IMR-90 (cell line): ENCODE measurements at regions not wholly inside any gene's neighbourhood (a gene's known extent, or its start where the extent isn't known, plus 50 kb on each side); places are given as distances from the start of the nearest gene placed in this dataset.

Source experiments
- ATAC-seq: fragments of 200-7000 bp; cut with Tn5 transposase; 2 replicates; pipeline ENCODE4 v1.9.1; 2020; ENCODE audit warnings: low read depth, mild to moderate bottlenecking, moderate library complexity
- BruUV-seq: library from RNA; stranded (reverse); fragments of 400-500 nt; replicated peaks from 2 replicates; lab custom pipeline; 2021; lab: Mats Ljungman, UMichigan
- CTCF ChIA-PET: fragments of 300-600 bp; formaldehyde crosslinking; extraction: SDS; loops from one replicate; lab custom pipeline; 2021; ENCODE audit warnings: antibody characterized with exemption; lab: Yijun Ruan, JAX
- POLR2A ChIA-PET: fragments of 300-600 bp; sonication (Branson Sonifier 250); formaldehyde crosslinking; loops from one replicate; lab custom pipeline; 2022; ENCODE audit warnings: antibody characterized with exemption; ENCODE audit not compliant: unreplicated experiment; lab: Charles Lee
- DNase-seq: peaks from one replicate; pipeline ENCODE4 v3.0.0; 2013
- H2AFZ ChIP-seq: replicated peaks from 2 replicates; pipeline ENCODE3; 2013; ENCODE audit warnings: low read length, mild to moderate bottlenecking; ENCODE audit not compliant: poor library complexity
- H2AK5ac ChIP-seq: 2 replicates; pipeline ENCODE4 v1.6.1; 2013; ENCODE audit warnings: low read depth, low read length, inconsistent platforms
- H2AK9ac ChIP-seq: replicated peaks from 2 replicates; pipeline ENCODE3; 2013; ENCODE audit warnings: mild to moderate bottlenecking, low read depth, low read length, moderate library complexity; ENCODE audit not compliant: poor library complexity
- H2BK120ac ChIP-seq: 2 replicates; pipeline ENCODE4 v1.6.1; 2013; ENCODE audit warnings: low read depth, low read length, inconsistent platforms
- H2BK15ac ChIP-seq: 3 replicates; pipeline ENCODE4 v1.6.1; 2013; ENCODE audit warnings: low read depth, low read length, inconsistent platforms
- H2BK20ac ChIP-seq: 2 replicates; pipeline ENCODE4 v1.6.1; 2013; ENCODE audit warnings: low read depth, mild to moderate bottlenecking, inconsistent platforms, low read length, moderate library complexity
- H2BK5ac ChIP-seq: 2 replicates; pipeline ENCODE4 v1.6.1; 2013; ENCODE audit warnings: mild to moderate bottlenecking, low read depth, low read length, inconsistent platforms; ENCODE audit not compliant: poor library complexity, severe bottlenecking
- H3K14ac ChIP-seq: replicated peaks from 2 replicates; pipeline ENCODE4 v1.6.1; 2013; ENCODE audit warnings: low read depth, low read length, inconsistent platforms
- H3K18ac ChIP-seq: 2 replicates; pipeline ENCODE4 v1.6.1; 2013; ENCODE audit warnings: low read depth, low read length, control low read depth
- H3K23ac ChIP-seq: 2 replicates; pipeline ENCODE4 v1.6.1; 2013; ENCODE audit warnings: low read depth, low read length, inconsistent platforms
- H3K27ac ChIP-seq: 2 replicates; pipeline ENCODE4 v1.5.1; 2013; ENCODE audit warnings: mild to moderate bottlenecking, control low read depth, low read length; ENCODE audit not compliant: insufficient read depth
- H3K27me3 ChIP-seq: 2 replicates; pipeline ENCODE4 v1.6.1; 2013; ENCODE audit warnings: low read length; ENCODE audit not compliant: control insufficient read depth, insufficient read depth
- H3K36me3 ChIP-seq: 2 replicates; pipeline ENCODE4 v1.6.1; 2013; ENCODE audit warnings: low read length, mixed read lengths; ENCODE audit not compliant: control insufficient read depth, insufficient read depth
- H3K4ac ChIP-seq: 2 replicates; pipeline ENCODE4 v1.6.1; 2013; ENCODE audit warnings: low read depth, low read length, inconsistent platforms
- H3K4me1 ChIP-seq: 2 replicates; pipeline ENCODE4 v1.6.1; 2013; ENCODE audit warnings: low read length, mixed read lengths; ENCODE audit not compliant: control insufficient read depth, insufficient read depth
- H3K4me2 ChIP-seq: 2 replicates; pipeline ENCODE4 v1.6.1; 2013; ENCODE audit warnings: low read depth, mild to moderate bottlenecking, control low read depth, low read length, moderate library complexity
- H3K4me3 ChIP-seq: 2 replicates; pipeline ENCODE4 v1.5.1; 2013; ENCODE audit warnings: low read depth, mild to moderate bottlenecking, control low read depth, low read length, moderate library complexity; ENCODE audit not compliant: insufficient read depth
- H3K56ac ChIP-seq: 2 replicates; pipeline ENCODE4 v1.6.1; 2013; ENCODE audit warnings: low read length, inconsistent platforms; ENCODE audit not compliant: insufficient read depth; ENCODE audit errors: extremely low read depth
- H3K79me1 ChIP-seq, 2 experiments: 2 replicates each; pipeline ENCODE4 v1.6.1; 2013; ENCODE audit warnings: low read length in 2 of 2, inconsistent platforms in 1 of 2, low read depth in 1 of 2
- H3K9ac ChIP-seq: 2 replicates; pipeline ENCODE4 v1.6.1; 2013; ENCODE audit warnings: low read depth, low read length, control low read depth
- H3K9me1 ChIP-seq: 2 replicates; pipeline ENCODE4 v1.6.1; 2013; ENCODE audit warnings: low read length, inconsistent platforms; ENCODE audit not compliant: insufficient read depth
- H3K9me3 ChIP-seq: 2 replicates; pipeline ENCODE4 v1.6.1; 2013; ENCODE audit warnings: low read length; ENCODE audit not compliant: control insufficient read depth, insufficient read depth
- H4K20me1 ChIP-seq: 2 replicates; pipeline ENCODE4 v1.6.1; 2013; ENCODE audit warnings: low read length, inconsistent platforms; ENCODE audit not compliant: insufficient read depth
- H4K5ac ChIP-seq: 2 replicates; pipeline ENCODE4 v1.6.1; 2013; ENCODE audit warnings: mild to moderate bottlenecking, low read depth, low read length, control low read depth
- H4K8ac ChIP-seq, 2 experiments: 2 replicates each; pipeline ENCODE4 v1.6.1; 2013; ENCODE audit warnings: low read depth in 2 of 2, low read length in 2 of 2, control low read depth in 1 of 2, inconsistent platforms in 1 of 2
- H4K91ac ChIP-seq: 2 replicates; pipeline ENCODE4 v1.6.1; 2013; ENCODE audit warnings: low read depth, low read length, inconsistent platforms; ENCODE audit not compliant: insufficient read depth
- BHLHE40 ChIP-seq: fragments of 150-350 bp; IDR thresholded peaks from 2 replicates; pipeline ENCODE4 v1.6.1; 2016; ENCODE audit warnings: mild to moderate bottlenecking, low read depth, low read length
- NFE2L2 ChIP-seq: fragments of 150-350 bp; IDR thresholded peaks from 2 replicates; pipeline ENCODE4 v1.6.1; 2016; ENCODE audit warnings: low read depth, mild to moderate bottlenecking, low read length
- WGBS, 2 experiments: methylation state at CpG; one replicate each; pipeline versions ENCODE4 v1.1.5 to v1.1.7; 2013; ENCODE audit warnings: missing lambda C conversion rate in 2 of 2; ENCODE audit not compliant: insufficient read length in 1 of 2; ENCODE audit errors: extremely low coverage in 2 of 2; 5-methylcytosine and 5-hydroxymethylcytosine counted together
- dilution Hi-C: fragments of 300-500 bp; cut with HindIII; formaldehyde crosslinking; loops from one replicate; pipeline ENCODE4 v1.14.3; 2018; ENCODE audit warnings: low sequenced_read_pairs; ENCODE audit not compliant: unreplicated experiment
- in situ Hi-C: fragments of 300-500 bp; cut with MboI; formaldehyde crosslinking; loops from 3 replicates; pipeline ENCODE4 v1.14.3; 2019; ENCODE audit warnings: low sequenced_read_pairs, inconsistent platforms, mixed read lengths
- intact Hi-C: fragments of 100-400 bp; cut with micrococcal nuclease; formaldehyde crosslinking; loops from 2 replicates; pipeline ENCODE4 v1.10.0; 2022

DNA sequence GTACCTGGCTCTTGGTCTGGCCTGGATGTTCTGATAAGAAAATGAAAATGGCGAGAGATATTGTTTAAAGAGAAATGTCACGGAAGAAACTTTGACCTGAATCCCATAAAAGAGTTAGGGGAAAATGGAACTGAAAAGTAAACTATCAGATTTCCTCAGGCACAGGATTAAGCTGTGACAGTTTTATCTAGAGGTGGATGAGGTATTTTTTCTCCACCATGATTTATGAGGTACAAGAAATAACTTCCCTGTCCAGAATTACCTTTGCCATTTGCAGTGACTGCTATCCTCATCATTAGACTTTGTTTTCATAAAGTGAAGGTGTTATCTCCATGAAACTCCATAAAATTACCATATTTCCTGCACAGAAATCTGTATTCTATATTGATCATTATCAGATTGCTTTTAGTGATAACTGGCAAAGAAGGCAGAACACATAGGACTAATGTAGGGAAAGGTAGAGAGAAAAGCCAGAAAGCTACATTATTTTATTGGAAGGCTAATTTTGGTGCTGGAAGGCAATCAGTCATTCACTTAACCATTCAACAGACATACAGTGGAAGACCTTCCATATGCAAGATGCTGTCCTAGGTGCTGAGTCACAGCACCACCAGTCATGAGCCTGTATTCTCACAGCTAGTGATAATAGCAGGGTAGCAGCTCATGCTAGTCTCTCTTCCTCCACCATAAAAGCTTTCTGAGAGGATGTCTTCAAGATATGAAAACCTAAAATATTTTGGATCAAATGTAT lies 427.3 kb upstream of the CITED2 start:
- H4K5ac ChIP-seq, result no peak overlapping the region
- no peak overlapping the region for H3K27ac ChIP-seq
- CTCF ChIA-PET, result interaction anchor here (0.7 to 0.9 kb wide), 2 partner anchors 12 to 134 kb away, joined by 3 to 6 read pairs; no protein-coding TSS in a partner anchor
- no peak overlapping the region for H3K14ac ChIP-seq
- H2BK5ac ChIP-seq, result no peak overlapping the region
- TF ChIP-seq BHLHE40 (no peak), NFE2L2 (peak; percentile 35; the same call in 1 of the 2 replicates)
- no peak overlapping the region for H3K18ac ChIP-seq
- no peak overlapping the region for H3K9ac ChIP-seq
- no peak overlapping the region for H3K4ac ChIP-seq
- H3K4me3 ChIP-seq, result no peak overlapping the region
- no peaks in the 10 kb centered on the region for H3K9me1 ChIP-seq
- peaks cover 5% of the 10 kb centered on the region for H3K9me3 ChIP-seq
- intact Hi-C loops, result no loop called here
- ATAC-seq (peak; percentile 64; the same call in 1 of the 2 replicates), DNase-seq (peak; percentile 49)
- H2AK5ac ChIP-seq, result no peak overlapping the region
- H3K4me1 ChIP-seq, result no peaks in the 10 kb centered on the region
- no peak overlapping the region for H3K56ac ChIP-seq
- in situ Hi-C loops, result no loop called here
- POLR2A ChIA-PET, result no interaction called here
- H4K91ac ChIP-seq, result no peak overlapping the region
- no CpG with 5 or more reads among the region's 2 CpGs for WGBS, 2 experiments
- no peaks in the 10 kb centered on the region for H4K20me1 ChIP-seq
- no peaks in the 10 kb centered on the region for H3K27me3 ChIP-seq
- no peaks in the 10 kb centered on the region for H3K36me3 ChIP-seq
- H2BK15ac ChIP-seq, result no peak overlapping the region
- H2BK20ac ChIP-seq, result no peak overlapping the region
- H3K23ac ChIP-seq, result no peak overlapping the region
- H2AK9ac ChIP-seq, result no peak overlapping the region
- H4K8ac ChIP-seq, result no peak overlapping the region
- H2BK120ac ChIP-seq, result no peak overlapping the region
- dilution Hi-C loops, result no loop called here
- no peaks in the 10 kb centered on the region for H3K79me1 ChIP-seq
- no peak overlapping the region for H3K4me2 ChIP-seq
- no peak overlapping the region for H2AFZ ChIP-seq
- no TSS peak for BruUV-seq
